SH-SY5Y (cell line): ENCODE measurements at regions not wholly inside any gene's neighbourhood (a gene's known extent, or its start where the extent isn't known, plus 50 kb on each side); places are given as distances from the start of the nearest gene placed in this dataset.

Experiments used
- GATA2 ChIP-seq: IDR thresholded peaks from 2 replicates; pipeline ENCODE4 v1.6.1; 2011; ENCODE audit warnings: mild to moderate bottlenecking, low read depth, low read length
- GATA3 ChIP-seq: IDR thresholded peaks from 2 replicates; pipeline ENCODE4 v1.6.1; 2011; ENCODE audit warnings: low read depth, mild to moderate bottlenecking, low read length, moderate library complexity

DNA sequence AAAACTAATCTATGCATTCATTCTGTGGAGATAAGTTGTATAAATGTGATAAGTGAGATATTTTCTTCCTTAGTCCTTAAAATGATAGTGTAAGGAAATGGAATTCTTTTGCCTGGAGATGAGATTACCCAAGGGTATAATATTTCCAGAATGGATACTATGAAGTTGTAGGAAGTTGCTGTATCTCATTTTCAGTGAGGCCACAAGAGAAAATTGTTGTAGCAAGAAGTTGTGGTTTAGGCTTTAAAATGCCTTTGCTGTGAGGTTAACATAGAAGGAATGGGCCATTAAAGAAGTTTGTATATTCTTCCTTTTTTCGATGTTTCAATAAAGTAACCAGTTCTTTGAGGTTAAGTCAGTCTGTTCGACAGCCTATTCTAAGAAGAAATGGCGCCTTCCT, 50.7 kb upstream of the LIN7C start:
- TF ChIP-seq GATA3 (no peak), GATA2 (no peak)
